ENCODE measurements at regions not wholly inside any gene's neighbourhood (a gene's known extent, or its start where the extent isn't known, plus 50 kb on each side); places are given as distances from the start of the nearest gene placed in this dataset.

GRCh38 chr15:88986949-88987590 is 73.9 kb upstream of the MFGE8 start:
- Histone ChIP-seq H3K9ac (ENCODE audit: low read length) (no peak overlapping the region), H3K4me2 (ENCODE audit: low read length) (no peak overlapping the region), H3K4me1 (ENCODE audit: low read length) (peaks cover 16% of the 10 kb centered on the region), H3K36me3 (replicated peaks; ENCODE audit: low read depth, low read length) (no peaks in the 10 kb centered on the region), H3K4me3 (ENCODE audit: low read length) (no peak overlapping the region), H3K27me3 (ENCODE audit: low read depth, low read length) (peaks cover 15% of the 10 kb centered on the region; the same call in 1 of the 2 replicates), H3K9me3 (ENCODE audit: insufficient read depth, low read length) (no peaks in the 10 kb centered on the region), H4K20me1 (ENCODE audit: insufficient read depth, low read length) (no peaks in the 10 kb centered on the region; the same call in 1 of the 2 replicates), H3K27ac (ENCODE audit: low read length) (no peak overlapping the region), H3K79me2 (ENCODE audit: low read length) (no peaks in the 10 kb centered on the region), H2AFZ (ENCODE audit: low read depth, low read length) (no peak overlapping the region)
- TF ChIP-seq CTCF (IDR thresholded peaks at IDR 0.05; ENCODE audit: low read depth, low read length): no peak
- no peak for TF ChIP-seq EZH2phosphoT487 (IDR thresholded peaks at IDR 0.05; ENCODE audit: low read depth)

GRCh38 chr15:88987591-88987933 is 74.4 kb upstream of the MFGE8 start:
- Histone ChIP-seq H4K20me1 (ENCODE audit: insufficient read depth, low read length) (no peaks in the 10 kb centered on the region; the same call in 1 of the 2 replicates), H3K27me3 (ENCODE audit: low read depth, low read length) (peaks cover 16% of the 10 kb centered on the region; the same call in 1 of the 2 replicates), H3K4me2 (ENCODE audit: low read length) (no peak overlapping the region), H2AFZ (ENCODE audit: low read depth, low read length) (no peak overlapping the region), H3K4me3 (ENCODE audit: low read length) (no peak overlapping the region), H3K36me3 (replicated peaks; ENCODE audit: low read depth, low read length) (no peaks in the 10 kb centered on the region), H3K9ac (ENCODE audit: low read length) (no peak overlapping the region), H3K4me1 (ENCODE audit: low read length) (peaks cover 12% of the 10 kb centered on the region), H3K79me2 (ENCODE audit: low read length) (no peaks in the 10 kb centered on the region), H3K27ac (ENCODE audit: low read length) (no peak overlapping the region), H3K9me3 (ENCODE audit: insufficient read depth, low read length) (no peaks in the 10 kb centered on the region)
- no peak for TF ChIP-seq EZH2phosphoT487 (IDR thresholded peaks at IDR 0.05; ENCODE audit: low read depth)
- TF ChIP-seq CTCF (IDR thresholded peaks at IDR 0.05; ENCODE audit: low read depth, low read length): no peak

- H3K79me2 ChIP-seq (ENCODE audit: low read length): no peaks in the 10 kb centered on the region
- H4K20me1 ChIP-seq (ENCODE audit: insufficient read depth, low read length): no peaks in the 10 kb centered on the region
- peaks cover 16% of the 10 kb centered on the region; the same call in 1 of the 2 replicates for H3K27me3 ChIP-seq (ENCODE audit: low read depth, low read length)
- TF ChIP-seq EZH2phosphoT487 (IDR thresholded peaks at IDR 0.05; ENCODE audit: low read depth) (no peak), CTCF (IDR thresholded peaks at IDR 0.05; ENCODE audit: low read depth, low read length) (no peak)
- H3K4me2 ChIP-seq (ENCODE audit: low read length): no peak overlapping the region
- no peak overlapping the region for H3K9ac ChIP-seq (ENCODE audit: low read length)
- no peaks in the 10 kb centered on the region for H3K36me3 ChIP-seq (replicated peaks; ENCODE audit: low read depth, low read length)
- no peak overlapping the region for H3K4me3 ChIP-seq (ENCODE audit: low read length)
- H3K4me1 ChIP-seq (ENCODE audit: low read length): peaks cover 6% of the 10 kb centered on the region
- no peaks in the 10 kb centered on the region for H3K9me3 ChIP-seq (ENCODE audit: insufficient read depth, low read length)
- no peak overlapping the region for H3K27ac ChIP-seq (ENCODE audit: low read length)
- H2AFZ ChIP-seq (ENCODE audit: low read depth, low read length): no peak overlapping the region
Measured at GRCh38 chr15:88987934-88988671, 74.9 kb upstream of the MFGE8 start.

GRCh38 chr15:88989578-88989977 is 76.4 kb upstream of the MFGE8 start:
- H3K27ac ChIP-seq (ENCODE audit: low read length): no peak overlapping the region
- no peaks in the 10 kb centered on the region for H3K79me2 ChIP-seq (ENCODE audit: low read length)
- H3K9me3 ChIP-seq (ENCODE audit: insufficient read depth, low read length): no peaks in the 10 kb centered on the region
- TF ChIP-seq EZH2phosphoT487 (IDR thresholded peaks at IDR 0.05; ENCODE audit: low read depth): no peak
- TF ChIP-seq CTCF (IDR thresholded peaks at IDR 0.05; ENCODE audit: low read depth, low read length): no peak
- H4K20me1 ChIP-seq (ENCODE audit: insufficient read depth, low read length): no peaks in the 10 kb centered on the region
- H3K9ac ChIP-seq (ENCODE audit: low read length): no peak overlapping the region
- H3K4me2 ChIP-seq (ENCODE audit: low read length): no peak overlapping the region
- H3K4me1 ChIP-seq (ENCODE audit: low read length): peaks cover 6% of the 10 kb centered on the region; the same call in 1 of the 2 replicates
- no peak overlapping the region for H3K4me3 ChIP-seq (ENCODE audit: low read length)
- no peak overlapping the region for H2AFZ ChIP-seq (ENCODE audit: low read depth, low read length)
- peaks cover 16% of the 10 kb centered on the region; the same call in 1 of the 2 replicates for H3K27me3 ChIP-seq (ENCODE audit: low read depth, low read length)
- no peaks in the 10 kb centered on the region for H3K36me3 ChIP-seq (replicated peaks; ENCODE audit: low read depth, low read length)

Measured in OCI-LY3 (cell line).